ENCODE measurements at regions not wholly inside any gene's neighbourhood (a gene's known extent, or its start where the extent isn't known, plus 50 kb on each side); places are given as distances from the start of the nearest gene placed in this dataset.

GRCh38 chr4:108272561-108272960 is 103.8 kb upstream of the LEF1 start:
- in situ Hi-C loops (cut with HindIII; ENCODE audit: low pct_ligation_motif_present, low sequenced_read_pairs): no loop called here
- no peak for TF ChIP-seq CTCF (IDR thresholded peaks at IDR 0.05; ENCODE audit: low read depth, low read length, missing control alignments)
- H3K27ac ChIP-seq: no peak overlapping the region
- no peak overlapping the region for H3K4me3 ChIP-seq (ENCODE audit: low read depth, low read length)
- H3K36me3 ChIP-seq (replicated peaks): no peaks in the 10 kb centered on the region
- H3K27me3 ChIP-seq (replicated peaks): no peaks in the 10 kb centered on the region
- DNase-seq: peak; percentile 12

- no peaks in the 10 kb centered on the region for H3K36me3 ChIP-seq (replicated peaks)
- in situ Hi-C loops (cut with HindIII; ENCODE audit: low pct_ligation_motif_present, low sequenced_read_pairs): no loop called here
- no peak overlapping the region for H3K4me3 ChIP-seq (ENCODE audit: low read depth, low read length)
- DNase-seq: no peak
- H3K27ac ChIP-seq: no peak overlapping the region
- H3K27me3 ChIP-seq (replicated peaks): no peaks in the 10 kb centered on the region
- TF ChIP-seq CTCF (IDR thresholded peaks at IDR 0.05; ENCODE audit: low read depth, low read length, missing control alignments): no peak
Observed at GRCh38 chr4:108272046-108272445, 103.3 kb upstream of the LEF1 start.

- peak; percentile 82 for DNase-seq
- in situ Hi-C loops (cut with HindIII; ENCODE audit: low pct_ligation_motif_present, low sequenced_read_pairs): no loop called here
- Histone ChIP-seq H3K27ac (peak overlapping the region; percentile 22), H3K27me3 (replicated peaks) (no peaks in the 10 kb centered on the region), H3K4me3 (ENCODE audit: low read depth, low read length) (no peak overlapping the region), H3K36me3 (replicated peaks) (no peaks in the 10 kb centered on the region)
- no peak for TF ChIP-seq CTCF (IDR thresholded peaks at IDR 0.05; ENCODE audit: low read depth, low read length, missing control alignments)
Observed at GRCh38 chr4:108270466-108271450, 102.0 kb upstream of the LEF1 start.

GRCh38 chr4:108264693-108265092 is 96.0 kb upstream of the LEF1 start:
- in situ Hi-C loops (cut with HindIII; ENCODE audit: low pct_ligation_motif_present, low sequenced_read_pairs): no loop called here
- no peak for TF ChIP-seq CTCF (IDR thresholded peaks at IDR 0.05; ENCODE audit: low read depth, low read length, missing control alignments)
- no peak for DNase-seq
- H3K4me3 ChIP-seq (ENCODE audit: low read depth, low read length): no peak overlapping the region
- no peak overlapping the region for H3K27ac ChIP-seq
- no peaks in the 10 kb centered on the region for H3K27me3 ChIP-seq (replicated peaks)
- no peaks in the 10 kb centered on the region for H3K36me3 ChIP-seq (replicated peaks)

GRCh38 chr4:108263057-108263456 is 94.3 kb upstream of the LEF1 start:
- in situ Hi-C loops (cut with HindIII; ENCODE audit: low pct_ligation_motif_present, low sequenced_read_pairs): no loop called here
- no peak overlapping the region for H3K4me3 ChIP-seq (ENCODE audit: low read depth, low read length)
- DNase-seq: no peak
- TF ChIP-seq CTCF (IDR thresholded peaks at IDR 0.05; ENCODE audit: low read depth, low read length, missing control alignments): no peak
- no peak overlapping the region for H3K27ac ChIP-seq
- no peaks in the 10 kb centered on the region for H3K36me3 ChIP-seq (replicated peaks)
- H3K27me3 ChIP-seq (replicated peaks): no peaks in the 10 kb centered on the region
